HCT116 (cell line): ENCODE measurements at regions not wholly inside any gene's neighbourhood (a gene's known extent, or its start where the extent isn't known, plus 50 kb on each side); places are given as distances from the start of the nearest gene placed in this dataset.

Experiments used
- ATAC-seq: fragments of 200-7000 bp; cut with Tn5 transposase; 2 replicates; pipeline ENCODE4 v1.9.1; 2020; ENCODE audit warnings: mild to moderate bottlenecking, moderate library complexity
- BruUV-seq: library from RNA; stranded (reverse); fragments of 400-500 nt; replicated peaks from 2 replicates; lab custom pipeline; 2021; lab: Mats Ljungman, UMichigan
- CTCF ChIA-PET: fragments of 300-600 bp; sonication (Branson Sonifier 250); formaldehyde crosslinking; loops from one replicate; lab custom pipeline; 2021; ENCODE audit warnings: antibody characterized with exemption; lab: Charles Lee
- POLR2A ChIA-PET: fragments of 300-600, 350-600 bp; sonication (Branson Sonifier 250); formaldehyde crosslinking; loops from one replicate; lab custom pipeline; 2021; ENCODE audit warnings: antibody characterized with exemption; lab: Charles Lee
- RAD21 ChIA-PET, 2 experiments: fragments of 300-600 bp; sonication (Branson Sonifier 250); formaldehyde crosslinking; loops; one replicate each; lab custom pipeline; 2023; ENCODE audit warnings: low total read pairs in 2 of 2; ENCODE audit not compliant: uncharacterized antibody in 2 of 2, unreplicated experiment in 2 of 2, low non-redundant PET in 1 of 2; lab: Charles Lee
- DNase-seq: peaks from one replicate; pipeline ENCODE4 v3.0.0-alpha.2; 2010; ENCODE audit warnings: low read depth, low spot score
- H2AFZ ChIP-seq: fragments of 200-600 bp; shearing (Covaris generic), sonication (generic); 2 replicates; pipeline ENCODE4 v1.6.1; 2017; ENCODE audit warnings: low read depth, mixed run types, mixed read lengths, antibody characterized with exemption, low read length; ENCODE audit not compliant: poor library complexity, severe bottlenecking
- H3K27ac ChIP-seq: 2 replicates; pipeline ENCODE4 v1.5.1; 2012; ENCODE audit warnings: low read depth, low read length
- H3K27me3 ChIP-seq: fragments of 200-600 bp; sonication (generic); 2 replicates; pipeline ENCODE4 v1.6.1; 2016; ENCODE audit warnings: mixed run types, low read length, mixed read lengths; ENCODE audit not compliant: insufficient read depth
- H3K36me3 ChIP-seq, 2 experiments: fragments of 200-500 bp in 1 of 2; fragments of 200-600 bp in 1 of 2; sonication (Bioruptor generic) in 1 of 2; sonication (generic) in 1 of 2; 2 replicates each; pipeline versions ENCODE4 v1.5.1 to v1.6.1; 2014 to 2016; ENCODE audit warnings: low read length in 2 of 2, inconsistent platforms in 1 of 2, mixed read lengths in 1 of 2, mixed run types in 1 of 2; ENCODE audit not compliant: insufficient read depth in 2 of 2, control insufficient read depth in 1 of 2
- H3K4me1 ChIP-seq, 2 experiments: fragments of 200-600 bp in 1 of 2; sonication (generic) in 1 of 2; 2 replicates each; pipeline versions ENCODE4 v1.5.1 to v1.6.1; 2012 to 2017; ENCODE audit warnings: low read length in 2 of 2, inconsistent platforms in 1 of 2, mild to moderate bottlenecking in 1 of 2, mixed read lengths in 1 of 2, mixed run types in 1 of 2, moderate library complexity in 1 of 2; ENCODE audit not compliant: insufficient read depth in 2 of 2, control insufficient read depth in 1 of 2
- H3K4me2 ChIP-seq: fragments of 200-600 bp; sonication (generic); 2 replicates; pipeline ENCODE4 v1.6.1; 2017; ENCODE audit warnings: mixed run types, low read length, mixed read lengths
- H3K4me3 ChIP-seq, 2 experiments: fragments of 200-600 bp in 1 of 2; sonication (generic) in 1 of 2; replicated peaks in 1 of 2; 2 replicates each; pipeline ENCODE4 v1.5.1; 2011 to 2016; ENCODE audit warnings: low read length in 2 of 2, control low read depth in 1 of 2, low read depth in 1 of 2, mild to moderate bottlenecking in 1 of 2, mixed read lengths in 1 of 2, mixed run types in 1 of 2
- H3K79me2 ChIP-seq: fragments of 200-600 bp; sonication (generic); 2 replicates; pipeline ENCODE4 v1.6.1; 2017; ENCODE audit warnings: mild to moderate bottlenecking, mixed run types, low read length, moderate library complexity, mixed read lengths; ENCODE audit not compliant: insufficient read depth
- H3K9ac ChIP-seq: fragments of 200-600 bp; sonication (generic); 2 replicates; pipeline ENCODE4 v1.6.1; 2016; ENCODE audit warnings: low read length, mixed read lengths
- H3K9me2 ChIP-seq: fragments of 200-600 bp; sonication (generic), shearing (Covaris generic); 2 replicates; pipeline ENCODE4 v1.6.1; 2017; ENCODE audit warnings: mixed run types, mild to moderate bottlenecking, moderate library complexity; ENCODE audit not compliant: insufficient read depth
- H3K9me3 ChIP-seq, 2 experiments: fragments of 200-500 bp in 1 of 2; fragments of 200-600 bp in 1 of 2; sonication (Bioruptor generic) in 1 of 2; sonication (generic) in 1 of 2; 2 replicates each; pipeline ENCODE4 v1.6.1; 2014 to 2017; ENCODE audit warnings: low read length in 2 of 2, mixed read lengths in 2 of 2, inconsistent platforms in 1 of 2, low read depth in 1 of 2, mild to moderate bottlenecking in 1 of 2, mixed run types in 1 of 2, moderate library complexity in 1 of 2; ENCODE audit not compliant: control insufficient read depth in 1 of 2, insufficient read depth in 1 of 2
- H4K20me1 ChIP-seq: fragments of 200-600 bp; sonication (generic), shearing (Covaris generic); 2 replicates; pipeline ENCODE4 v1.6.1; 2017; ENCODE audit warnings: mixed run types, mild to moderate bottlenecking, moderate library complexity; ENCODE audit not compliant: insufficient read depth
- CBX3 ChIP-seq: IDR thresholded peaks from 2 replicates; pipeline ENCODE4 v1.6.1; 2012; ENCODE audit warnings: low read depth
- CEBPB ChIP-seq: IDR thresholded peaks from 2 replicates; pipeline ENCODE4 v1.6.1; 2012; ENCODE audit warnings: low read depth
- ELF1 ChIP-seq: IDR thresholded peaks from 2 replicates; pipeline ENCODE4 v1.6.1; 2012; ENCODE audit warnings: low read depth, borderline replicate concordance
- EZH2phosphoT487 ChIP-seq: fragments of 200-600 bp; IDR thresholded peaks from 2 replicates; pipeline ENCODE4 v1.6.1; 2018; ENCODE audit warnings: antibody characterized with exemption, borderline replicate concordance
- JUND ChIP-seq: IDR thresholded peaks from 2 replicates; pipeline ENCODE4 v1.6.1; 2012
- POLR2A ChIP-seq: IDR thresholded peaks from 2 replicates; pipeline ENCODE4 v1.7.0; 2011; ENCODE audit warnings: borderline replicate concordance; ENCODE audit not compliant: insufficient read depth, insufficient read length; ENCODE audit errors: extremely low read depth
- POLR2AphosphoS5 ChIP-seq: IDR thresholded peaks from 2 replicates; pipeline ENCODE4 v1.6.1; 2011; ENCODE audit warnings: mild to moderate bottlenecking, low read depth, low read length, moderate library complexity
- SIN3A ChIP-seq: IDR thresholded peaks from 2 replicates; pipeline ENCODE4 v1.6.1; 2012; ENCODE audit warnings: low read depth
- SP1 ChIP-seq: IDR thresholded peaks from 2 replicates; pipeline ENCODE4 v1.6.1; 2012; ENCODE audit warnings: low read depth
- TCF7L2 ChIP-seq: IDR thresholded peaks from 2 replicates; pipeline ENCODE4 v1.7.0; 2011; ENCODE audit warnings: borderline replicate concordance, inconsistent platforms; ENCODE audit not compliant: insufficient read depth, insufficient read length; ENCODE audit errors: extremely low read depth
- YY1 ChIP-seq: IDR thresholded peaks from 2 replicates; pipeline ENCODE4 v1.6.1; 2011; ENCODE audit warnings: low read length, low read depth, moderate library complexity, mild to moderate bottlenecking; ENCODE audit not compliant: insufficient replicate concordance; ENCODE audit errors: extremely low read depth
- ZFX ChIP-seq: fragments of 450-650 bp; IDR thresholded peaks from 2 replicates; pipeline ENCODE4 v1.6.1; 2017
- ZNF274 ChIP-seq: fragments of 200-500 bp; sonication (Bioruptor generic); IDR thresholded peaks from 2 replicates; pipeline ENCODE4 v1.6.1; 2014; ENCODE audit warnings: mild to moderate bottlenecking, low read depth, low read length, inconsistent platforms
- intact Hi-C: fragments of 100-400 bp; cut with micrococcal nuclease; formaldehyde crosslinking; loops from 2 replicates; pipeline ENCODE4 v1.10.0; 2022
- TF ChIP-seq, protein P1 (sequence below): IDR thresholded peaks from 2 replicates; pipeline ENCODE4 v1.6.1; 2012
- TF ChIP-seq, protein P2 (sequence below): IDR thresholded peaks from 2 replicates; pipeline ENCODE4 v1.6.1; 2012
- TF ChIP-seq, protein P3 (sequence below), 3 experiments: fragments of 200-600 bp in 1 of 3; sonication (generic) in 1 of 3; IDR thresholded peaks in 2 of 3; conservative IDR thresholded peaks in 1 of 3; 2 replicates each; pipeline ENCODE4 v1.5.1; 2012 to 2017; ENCODE audit warnings: low read depth in 2 of 3, low read length in 2 of 3, antibody characterized with exemption in 1 of 3, borderline replicate concordance in 1 of 3, control low read depth in 1 of 3, mild to moderate bottlenecking in 1 of 3, mixed read lengths in 1 of 3, mixed run types in 1 of 3, moderate library complexity in 1 of 3; ENCODE audit not compliant: insufficient read depth in 1 of 3

DNA sequence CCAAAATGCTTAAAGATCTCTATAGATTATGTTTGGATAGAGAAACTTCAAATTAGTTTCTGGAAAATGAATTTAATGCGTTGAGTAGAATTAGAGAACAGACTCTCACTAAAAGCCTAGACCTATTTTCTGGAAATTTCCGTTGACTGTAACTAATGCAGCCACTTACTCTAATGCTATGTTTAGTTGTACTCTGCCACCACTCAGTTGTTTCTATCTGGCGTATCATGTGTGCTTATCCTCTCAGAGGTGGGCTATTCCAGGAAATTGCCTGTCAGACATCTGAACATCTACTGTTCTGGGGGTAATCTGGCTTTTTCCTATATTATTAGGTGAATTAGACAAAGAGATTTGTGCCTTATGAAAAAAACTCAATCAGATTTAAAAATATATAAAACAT lies 347.1 kb upstream of the FSTL5 start (continued):
- no peak for TF ChIP-seq ELF1
- TF ChIP-seq EZH2phosphoT487 = no peak
- no peak for TF ChIP-seq YY1
- TF ChIP-seq, protein P1, sequence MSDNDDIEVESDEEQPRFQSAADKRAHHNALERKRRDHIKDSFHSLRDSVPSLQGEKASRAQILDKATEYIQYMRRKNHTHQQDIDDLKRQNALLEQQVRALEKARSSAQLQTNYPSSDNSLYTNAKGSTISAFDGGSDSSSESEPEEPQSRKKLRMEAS = no peak
- TF ChIP-seq, protein P2, sequence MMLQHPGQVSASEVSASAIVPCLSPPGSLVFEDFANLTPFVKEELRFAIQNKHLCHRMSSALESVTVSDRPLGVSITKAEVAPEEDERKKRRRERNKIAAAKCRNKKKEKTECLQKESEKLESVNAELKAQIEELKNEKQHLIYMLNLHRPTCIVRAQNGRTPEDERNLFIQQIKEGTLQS = no peak
- TF ChIP-seq, all 23 proteins: peak for 0

DNA sequence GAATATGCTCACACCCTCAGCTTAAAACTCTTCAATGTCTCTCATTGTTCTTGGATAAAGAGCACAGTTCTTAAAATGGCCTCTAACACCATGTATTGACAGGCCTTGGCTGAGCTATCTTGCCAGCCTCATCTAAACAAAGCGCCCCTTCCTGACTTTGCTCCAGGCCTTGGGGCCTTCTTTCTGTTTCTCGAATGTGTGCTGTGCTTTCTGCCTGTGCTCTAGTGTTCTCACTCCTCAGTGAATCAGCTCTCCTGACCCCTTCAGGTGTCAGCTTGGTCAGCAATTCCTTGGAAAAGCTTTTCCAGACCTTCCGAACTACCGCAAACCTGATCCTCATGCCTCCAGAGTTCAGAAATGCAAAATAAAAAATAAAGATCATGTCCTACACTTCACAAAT lies 346.3 kb upstream of the FSTL5 start:
- ATAC-seq = no peak
- Histone ChIP-seq H3K36me3 (no peaks in the 10 kb centered on the region), H3K9me2 (no peaks in the 10 kb centered on the region), H3K9me3 (no peaks in the 10 kb centered on the region), H3K79me2 (no peaks in the 10 kb centered on the region), H3K4me2 (no peak overlapping the region), H3K4me1 (no peaks in the 10 kb centered on the region), H3K9ac (no peak overlapping the region), H2AFZ (no peak overlapping the region), H4K20me1 (no peaks in the 10 kb centered on the region), H3K4me3 (no peak overlapping the region), H3K27ac (no peak overlapping the region), H3K27me3 (no peaks in the 10 kb centered on the region)
- ChIA-PET POLR2A (no interaction called here), RAD21 (no interaction called here), CTCF (no interaction called here)
- intact Hi-C loops = no loop called here
- TF ChIP-seq SIN3A (no peak), SP1 (no peak), ZNF274 (no peak), POLR2A (no peak)
- BruUV-seq = no TSS peak
- DNase-seq = no peak

DNA sequence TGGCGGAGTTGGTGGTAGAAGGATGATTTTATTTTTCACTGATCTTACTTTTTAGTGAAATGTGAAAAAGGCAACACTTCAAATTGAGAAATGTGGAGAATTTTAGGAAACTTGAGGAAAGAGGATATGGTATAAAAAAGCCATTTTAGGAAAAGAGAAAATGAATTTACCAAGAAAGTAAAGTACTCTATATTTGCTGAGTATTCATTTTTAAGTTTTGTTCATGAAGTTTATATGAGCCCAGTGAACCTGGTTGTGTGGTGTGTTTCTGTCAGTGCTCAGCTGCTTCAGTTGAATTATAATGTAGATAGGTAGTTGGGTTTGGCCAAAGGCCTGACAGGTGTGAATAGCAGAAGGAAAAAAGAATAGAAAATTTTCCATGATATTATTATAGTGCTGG lies 345.5 kb upstream of the FSTL5 start:
- BruUV-seq = no TSS peak
- H3K4me3 ChIP-seq = no peak overlapping the region
- H3K27ac ChIP-seq = no peak overlapping the region
- H2AFZ ChIP-seq = no peak overlapping the region
- H3K4me1 ChIP-seq = no peaks in the 10 kb centered on the region
- ChIA-PET RAD21 (no interaction called here), POLR2A (no interaction called here), CTCF (no interaction called here)
- H3K9me2 ChIP-seq = no peaks in the 10 kb centered on the region
- H3K36me3 ChIP-seq = no peaks in the 10 kb centered on the region
- no peaks in the 10 kb centered on the region for H4K20me1 ChIP-seq
- no peaks in the 10 kb centered on the region for H3K27me3 ChIP-seq
- H3K9ac ChIP-seq = no peak overlapping the region
- intact Hi-C loops = no loop called here
- no peaks in the 10 kb centered on the region for H3K79me2 ChIP-seq
- ATAC-seq = no peak
- DNase-seq = no peak
- no peaks in the 10 kb centered on the region for H3K9me3 ChIP-seq
- no peak overlapping the region for H3K4me2 ChIP-seq
- TF ChIP-seq ZFX (no peak), TCF7L2 (no peak), EZH2phosphoT487 (no peak), POLR2AphosphoS5 (no peak), CEBPB (no peak), JUND (no peak), CBX3 (no peak), POLR2A (no peak)
- TF ChIP-seq, protein P3, sequence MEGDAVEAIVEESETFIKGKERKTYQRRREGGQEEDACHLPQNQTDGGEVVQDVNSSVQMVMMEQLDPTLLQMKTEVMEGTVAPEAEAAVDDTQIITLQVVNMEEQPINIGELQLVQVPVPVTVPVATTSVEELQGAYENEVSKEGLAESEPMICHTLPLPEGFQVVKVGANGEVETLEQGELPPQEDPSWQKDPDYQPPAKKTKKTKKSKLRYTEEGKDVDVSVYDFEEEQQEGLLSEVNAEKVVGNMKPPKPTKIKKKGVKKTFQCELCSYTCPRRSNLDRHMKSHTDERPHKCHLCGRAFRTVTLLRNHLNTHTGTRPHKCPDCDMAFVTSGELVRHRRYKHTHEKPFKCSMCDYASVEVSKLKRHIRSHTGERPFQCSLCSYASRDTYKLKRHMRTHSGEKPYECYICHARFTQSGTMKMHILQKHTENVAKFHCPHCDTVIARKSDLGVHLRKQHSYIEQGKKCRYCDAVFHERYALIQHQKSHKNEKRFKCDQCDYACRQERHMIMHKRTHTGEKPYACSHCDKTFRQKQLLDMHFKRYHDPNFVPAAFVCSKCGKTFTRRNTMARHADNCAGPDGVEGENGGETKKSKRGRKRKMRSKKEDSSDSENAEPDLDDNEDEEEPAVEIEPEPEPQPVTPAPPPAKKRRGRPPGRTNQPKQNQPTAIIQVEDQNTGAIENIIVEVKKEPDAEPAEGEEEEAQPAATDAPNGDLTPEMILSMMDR (IDR thresholded peaks at IDR 0.05 in 2 of 3, conservative IDR thresholded peaks at IDR 0.05 in 1 of 3; ENCODE audit: borderline replicate concordance in 1 of 3, insufficient read depth in 1 of 3, low read depth in 2 of 3, low read length in 2 of 3) = no peak
